ENCODE measurements at regions not wholly inside any gene's neighbourhood (a gene's known extent, or its start where the extent isn't known, plus 50 kb on each side); places are given as distances from the start of the nearest gene placed in this dataset.

DNA sequence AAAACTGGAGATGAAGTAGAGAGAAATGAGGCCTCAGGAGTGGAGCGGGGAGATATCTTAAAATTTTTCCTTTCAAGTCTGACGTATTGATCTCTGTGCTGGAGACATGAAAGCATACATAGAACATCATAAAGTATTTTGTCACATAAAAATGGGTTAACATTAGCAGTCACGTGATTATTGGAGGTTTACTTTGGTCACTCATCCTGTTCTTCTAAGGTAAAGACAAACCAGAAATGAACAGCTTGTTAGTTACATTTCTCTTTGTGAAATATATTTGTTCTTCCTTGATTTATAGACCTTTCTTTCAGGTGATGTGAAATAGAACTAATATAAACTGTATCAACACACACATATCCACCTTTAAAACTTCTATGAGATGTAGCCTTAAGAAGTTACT, 324.1 kb downstream of the SQOR start:
- TF ChIP-seq CTCF (IDR thresholded peaks at IDR 0.05) (no peak), POLR2A (IDR thresholded peaks at IDR 0.05) (no peak)

All from uterus (tissue), 2 donors.